ENCODE measurements at regions not wholly inside any gene's neighbourhood (a gene's known extent, or its start where the extent isn't known, plus 50 kb on each side); places are given as distances from the start of the nearest gene placed in this dataset.

DNA sequence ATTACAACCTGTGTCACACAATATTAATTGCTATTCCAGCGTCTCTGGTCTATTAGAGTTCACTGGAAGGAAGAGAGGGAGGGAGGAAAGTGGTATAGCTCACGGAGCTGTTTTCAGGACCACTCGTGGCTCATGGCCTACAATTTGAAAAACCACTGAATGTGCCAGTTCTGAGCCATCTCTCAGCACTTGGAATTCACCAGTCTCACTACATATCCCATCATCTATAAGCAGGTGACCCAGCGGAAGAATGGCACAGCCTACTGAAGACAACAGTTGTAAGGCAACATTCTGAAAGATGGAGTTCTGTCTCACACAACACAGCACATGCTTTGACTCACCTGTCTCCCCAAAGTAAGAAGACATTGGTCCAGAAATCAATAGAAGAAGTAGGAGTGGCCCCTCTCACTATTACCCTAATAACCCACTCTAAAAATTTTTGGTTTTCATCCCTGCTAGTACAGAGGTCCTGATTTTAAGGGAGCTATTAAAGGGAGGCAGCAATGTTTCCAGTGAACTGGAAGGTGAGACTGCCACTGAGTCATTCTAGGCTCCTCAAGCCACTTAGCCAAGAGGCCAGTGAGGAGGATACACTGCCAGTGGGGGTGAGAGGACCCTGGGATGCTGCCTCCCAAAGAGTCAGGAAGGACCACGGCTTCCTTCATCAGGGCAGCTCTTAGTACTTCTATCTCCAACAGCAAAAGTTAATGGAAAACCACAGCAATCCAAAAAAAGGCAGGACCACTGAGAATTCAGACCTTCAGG, 50.0 kb upstream of the DOCK9 start:
- Mint-ChIP-seq H3K27me3 (no peaks in the 10 kb centered on the region), H3K4me1 (peaks cover 74% of the 10 kb centered on the region), H3K36me3 (ENCODE audit: low read depth) (peaks cover 23% of the 10 kb centered on the region), H3K27ac (peak overlapping the region; percentile 84), H3K9me3 (peaks cover 7% of the 10 kb centered on the region), H3K4me3 (no peak overlapping the region)
- ChIA-PET POLR2A (interaction anchor here (0.6 to 2.0 kb wide), 7 partner anchors 15 to 153 kb away, joined by 3 to 10 read pairs (median 3); no protein-coding TSS in a partner anchor), CTCF (interaction anchor here (0.8 to 3.8 kb wide), 13 partner anchors 18 to 238 kb away, joined by 3 to 23 read pairs (median 4); no protein-coding TSS in a partner anchor)
- DNase-seq = no peak

DNA sequence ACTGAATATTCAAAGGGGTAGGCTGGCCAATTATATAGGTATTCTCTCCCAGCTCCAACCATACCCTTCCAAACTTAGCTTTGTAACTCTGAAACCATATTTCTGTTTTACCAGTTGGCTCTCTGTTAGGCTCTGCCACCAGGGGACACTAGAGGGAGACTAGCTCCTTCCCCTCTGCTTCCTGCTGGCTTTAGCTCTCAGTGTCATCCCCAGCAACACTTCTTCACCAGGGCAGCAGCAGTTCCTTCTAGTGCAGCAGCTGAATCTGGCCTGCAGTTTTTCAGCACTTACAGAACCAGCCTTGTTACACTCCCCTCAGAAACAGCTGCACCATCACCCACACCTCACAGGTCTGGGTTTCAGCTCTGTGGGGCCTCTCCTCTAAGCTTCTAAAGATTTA, 51.0 kb upstream of the DOCK9 start:
- H3K27ac Mint-ChIP-seq = peak overlapping the region; percentile 37
- peaks cover 7% of the 10 kb centered on the region for H3K9me3 Mint-ChIP-seq
- POLR2A ChIA-PET = interaction anchor here (0.9 to 2.0 kb wide), 9 partner anchors 14 to 229 kb away, joined by 3 to 10 read pairs (median 4); partner anchors contain the start of gene GPR18
- H3K27me3 Mint-ChIP-seq = no peaks in the 10 kb centered on the region
- peaks cover 68% of the 10 kb centered on the region for H3K4me1 Mint-ChIP-seq
- DNase-seq = peak; percentile 65
- peaks cover 18% of the 10 kb centered on the region for H3K36me3 Mint-ChIP-seq (ENCODE audit: low read depth)
- no peak overlapping the region for H3K4me3 Mint-ChIP-seq
- CTCF ChIA-PET = interaction anchor here (0.6 to 3.8 kb wide), 32 partner anchors 9 to 237 kb away, joined by 3 to 23 read pairs (median 4); no protein-coding TSS in a partner anchor

DNA sequence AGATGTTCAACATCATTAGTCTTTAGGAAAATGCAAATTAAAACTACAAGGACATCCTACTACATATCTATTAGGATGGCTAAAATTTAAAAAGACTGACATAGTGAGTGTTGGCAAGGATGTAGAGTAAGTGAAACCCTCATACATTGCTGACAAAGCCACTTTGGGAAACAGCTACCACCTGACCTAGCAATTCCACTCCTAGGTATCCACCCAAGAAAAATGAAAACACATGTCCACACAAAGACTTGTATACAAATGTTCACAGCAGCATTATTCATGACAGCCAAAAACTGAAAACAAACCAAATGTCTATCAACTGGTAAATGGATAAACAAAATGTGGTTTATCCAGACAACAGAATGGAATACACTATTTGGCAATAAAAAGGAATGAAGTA, 51.7 kb upstream of the DOCK9 start:
- ChIA-PET CTCF (interaction anchor here (0.6 to 3.8 kb wide), 20 partner anchors 9 to 160 kb away, joined by 3 to 23 read pairs (median 5); no protein-coding TSS in a partner anchor), POLR2A (interaction anchor here (0.9 to 2.0 kb wide), 6 partner anchors 13 to 155 kb away, joined by 3 to 10 read pairs (median 4); no protein-coding TSS in a partner anchor)
- no peak overlapping the region for H3K27ac Mint-ChIP-seq

DNA sequence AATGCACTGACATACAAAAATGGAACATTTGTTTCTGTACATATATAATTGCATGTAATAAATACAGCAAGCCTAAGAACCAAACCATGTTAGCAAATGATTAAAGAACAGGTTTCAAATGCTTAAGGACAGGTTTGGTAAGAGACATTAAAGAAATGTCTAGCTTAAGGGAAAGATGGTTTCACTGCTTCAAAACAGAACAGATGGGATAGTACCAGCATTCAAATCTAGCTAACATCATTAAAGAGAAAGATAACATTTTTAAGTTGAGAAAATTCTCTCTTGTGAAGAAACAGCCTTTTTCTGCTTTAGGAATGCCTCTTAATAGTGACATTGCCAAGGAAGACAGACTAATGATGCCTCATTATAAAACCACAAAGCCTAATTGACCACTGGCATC, 52.5 kb upstream of the DOCK9 start:
- POLR2A ChIA-PET = no interaction called here
- peaks cover 57% of the 10 kb centered on the region for H3K4me1 Mint-ChIP-seq
- peaks cover 23% of the 10 kb centered on the region for H3K36me3 Mint-ChIP-seq (ENCODE audit: low read depth)
- DNase-seq = no peak
- CTCF ChIA-PET = interaction anchor here (1.0 kb wide), 1 partner anchor 161 kb away, joined by 4 read pairs; no protein-coding TSS in a partner anchor
- peaks cover 7% of the 10 kb centered on the region for H3K9me3 Mint-ChIP-seq
- H3K27me3 Mint-ChIP-seq = no peaks in the 10 kb centered on the region
- no peak overlapping the region for H3K4me3 Mint-ChIP-seq
- no peak overlapping the region for H3K27ac Mint-ChIP-seq

More for the DNA sequence above, 51.7 kb upstream of the DOCK9 start:
- H3K4me3 Mint-ChIP-seq = no peak overlapping the region
- H3K9me3 Mint-ChIP-seq = peaks cover 7% of the 10 kb centered on the region
- no peak for DNase-seq
- peaks cover 18% of the 10 kb centered on the region for H3K36me3 Mint-ChIP-seq (ENCODE audit: low read depth)
- H3K27me3 Mint-ChIP-seq = no peaks in the 10 kb centered on the region
- H3K4me1 Mint-ChIP-seq = peaks cover 63% of the 10 kb centered on the region

DNA sequence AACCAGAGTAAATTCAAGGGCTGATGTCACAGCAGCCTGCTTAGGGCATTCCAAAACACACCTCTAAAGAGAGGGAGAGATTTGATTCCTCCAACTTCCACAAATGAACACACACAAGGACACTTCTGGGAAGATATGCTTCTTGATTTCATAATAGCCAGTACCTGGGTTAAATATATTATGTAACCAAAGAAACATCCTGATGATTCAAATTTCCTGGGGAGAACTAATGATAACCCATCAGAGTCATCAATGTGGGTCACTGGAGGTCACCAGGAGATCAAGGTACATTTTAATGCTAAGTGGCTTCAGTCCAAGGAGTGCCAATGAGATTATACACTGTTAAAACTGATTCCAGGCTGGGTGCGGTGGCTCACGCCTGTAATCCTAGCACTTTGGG, 54.0 kb upstream of the DOCK9 start:
- Mint-ChIP-seq H3K36me3 (ENCODE audit: low read depth) (peaks cover 32% of the 10 kb centered on the region), H3K27ac (no peak overlapping the region), H3K9me3 (peaks cover 7% of the 10 kb centered on the region), H3K4me3 (no peak overlapping the region), H3K4me1 (peaks cover 42% of the 10 kb centered on the region), H3K27me3 (no peaks in the 10 kb centered on the region)
- POLR2A ChIA-PET = no interaction called here
- CTCF ChIA-PET = interaction anchor here (0.5 to 2.8 kb wide), 3 partner anchors 50 to 233 kb away, joined by 3 to 23 read pairs (median 3); no protein-coding TSS in a partner anchor
- DNase-seq = no peak

DNA sequence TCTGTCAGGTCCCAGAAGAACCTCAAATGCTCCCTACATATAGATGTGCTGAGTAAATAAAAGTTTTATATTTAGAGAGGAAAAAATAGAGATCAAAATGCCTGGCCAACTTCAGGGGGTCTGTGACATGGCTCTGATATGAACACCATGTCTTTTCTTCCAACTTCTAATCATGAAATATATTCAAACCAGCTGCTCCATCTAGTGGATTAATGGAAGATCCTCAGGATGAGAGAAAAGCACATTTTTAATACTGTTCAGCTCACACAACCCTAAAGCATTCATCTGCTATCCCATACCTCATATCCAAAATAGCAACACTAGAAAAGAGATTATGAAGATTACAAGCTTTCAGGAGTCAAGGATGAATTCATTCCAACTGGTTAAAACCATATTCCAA, 56.0 kb upstream of the DOCK9 start:
- peaks cover 22% of the 10 kb centered on the region for H3K4me1 Mint-ChIP-seq
- H3K36me3 Mint-ChIP-seq (ENCODE audit: low read depth) = peaks cover 30% of the 10 kb centered on the region
- no peaks in the 10 kb centered on the region for H3K27me3 Mint-ChIP-seq
- H3K4me3 Mint-ChIP-seq = no peak overlapping the region
- POLR2A ChIA-PET = interaction anchor here (1.1 kb wide), 1 partner anchor 18 kb away, joined by 3 read pairs; no protein-coding TSS in a partner anchor
- CTCF ChIA-PET = interaction anchor here (0.8 to 2.8 kb wide), 14 partner anchors 9 to 194 kb away, joined by 3 to 23 read pairs (median 4); no protein-coding TSS in a partner anchor
- DNase-seq = no peak
- peaks cover 4% of the 10 kb centered on the region for H3K9me3 Mint-ChIP-seq
- no peak overlapping the region for H3K27ac Mint-ChIP-seq

DNA sequence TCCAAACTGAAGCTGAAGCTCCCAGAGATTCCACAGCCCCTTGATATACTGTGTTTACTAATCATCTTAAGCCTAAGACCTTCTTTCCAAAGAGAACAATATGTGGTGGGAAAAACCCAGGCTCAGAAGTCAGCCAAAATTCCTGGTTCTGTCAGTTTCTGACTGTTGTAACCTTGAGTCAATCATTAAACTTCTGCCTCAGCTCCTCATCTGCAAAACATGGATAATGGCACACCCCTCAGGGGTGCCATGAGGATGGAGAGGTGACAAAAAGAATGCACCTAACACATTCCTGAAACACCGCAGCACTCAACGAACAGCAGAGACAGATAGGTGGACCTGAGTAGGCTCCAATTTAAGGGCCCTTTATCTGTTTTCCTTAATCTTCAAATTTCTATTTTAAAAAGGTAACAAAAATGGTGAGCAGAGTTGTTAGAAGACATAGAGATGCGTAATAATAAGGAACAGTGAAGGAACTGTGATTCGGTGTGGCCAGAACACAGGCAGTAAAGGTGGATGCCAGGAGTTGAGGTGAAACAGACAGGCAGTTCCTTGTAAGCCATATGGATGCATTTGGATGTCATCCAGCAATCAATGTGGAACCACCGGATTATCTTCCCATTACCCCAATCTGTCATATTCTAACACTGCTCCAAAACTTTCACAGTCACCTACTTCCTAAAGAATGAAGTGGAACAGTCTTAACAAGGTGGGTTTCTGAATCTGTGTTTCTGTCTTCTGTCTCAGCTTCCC, 56.6 kb upstream of the DOCK9 start:
- DNase-seq = no peak
- ChIA-PET CTCF (interaction anchor here (0.8 to 2.8 kb wide), 14 partner anchors 9 to 194 kb away, joined by 3 to 23 read pairs (median 4); no protein-coding TSS in a partner anchor), POLR2A (interaction anchor here (1.1 kb wide), 1 partner anchor 17 kb away, joined by 3 read pairs; no protein-coding TSS in a partner anchor)
- no peaks in the 10 kb centered on the region for H3K27me3 Mint-ChIP-seq
- peaks cover 29% of the 10 kb centered on the region for H3K36me3 Mint-ChIP-seq (ENCODE audit: low read depth)
- H3K27ac Mint-ChIP-seq = no peak overlapping the region
- no peak overlapping the region for H3K4me3 Mint-ChIP-seq
- H3K4me1 Mint-ChIP-seq = peaks cover 16% of the 10 kb centered on the region
- no peaks in the 10 kb centered on the region for H3K9me3 Mint-ChIP-seq

DNA sequence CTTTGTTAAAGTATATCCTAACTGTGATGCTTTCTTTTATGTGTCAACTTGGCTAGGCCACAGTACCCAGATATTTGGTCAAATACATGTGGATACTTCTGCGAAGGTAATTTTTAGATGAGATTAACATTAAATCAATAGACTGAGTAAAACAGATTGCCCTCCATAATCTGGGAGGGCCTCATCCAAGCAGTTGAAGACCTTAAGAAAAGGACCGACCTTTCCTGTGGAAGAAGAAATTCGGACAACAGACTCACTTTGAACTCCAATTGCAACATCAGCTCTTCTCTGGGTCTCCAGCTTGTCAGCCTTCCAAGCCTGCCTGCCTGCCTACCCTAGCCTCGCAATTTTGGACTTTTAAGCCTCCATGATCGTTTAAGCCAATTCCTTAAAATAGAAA, 57.9 kb upstream of the DOCK9 start:
- H3K27me3 Mint-ChIP-seq = no peaks in the 10 kb centered on the region
- H3K27ac Mint-ChIP-seq = no peak overlapping the region
- CTCF ChIA-PET = interaction anchor here (1.5 to 1.9 kb wide), 2 partner anchors 10 to 166 kb away, joined by 4 to 5 read pairs; no protein-coding TSS in a partner anchor
- no peaks in the 10 kb centered on the region for H3K9me3 Mint-ChIP-seq
- H3K4me3 Mint-ChIP-seq = no peak overlapping the region
- H3K36me3 Mint-ChIP-seq (ENCODE audit: low read depth) = peaks cover 28% of the 10 kb centered on the region
- POLR2A ChIA-PET = no interaction called here
- H3K4me1 Mint-ChIP-seq = peaks cover 8% of the 10 kb centered on the region
- no peak for DNase-seq

DNA sequence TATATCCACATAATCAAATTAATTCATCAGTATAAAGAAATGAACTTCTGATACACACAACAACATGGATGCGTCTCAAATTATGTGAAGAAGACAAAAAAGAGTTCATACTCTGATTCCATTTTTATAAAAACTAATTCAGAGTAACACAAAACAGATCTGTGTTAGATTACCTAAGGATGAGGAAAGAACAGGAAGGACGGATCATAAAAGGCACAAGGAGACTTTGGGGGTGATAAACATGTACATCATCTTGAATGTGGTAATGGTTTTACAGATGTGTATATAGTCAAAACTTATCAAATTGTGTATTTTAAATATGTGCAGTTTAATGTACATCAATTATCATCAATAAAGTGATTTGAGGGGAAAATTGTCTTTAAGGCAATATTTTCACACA, 59.9 kb upstream of the DOCK9 start:
- CTCF ChIA-PET = interaction anchor here (0.6 to 1.3 kb wide), 3 partner anchors 9 to 198 kb away, joined by 3 to 4 read pairs (median 3); no protein-coding TSS in a partner anchor
- H3K36me3 Mint-ChIP-seq (ENCODE audit: low read depth) = peaks cover 33% of the 10 kb centered on the region
- DNase-seq = no peak
- H3K4me1 Mint-ChIP-seq = peaks cover 27% of the 10 kb centered on the region
- H3K27me3 Mint-ChIP-seq = no peaks in the 10 kb centered on the region
- H3K27ac Mint-ChIP-seq = no peak overlapping the region
- no peak overlapping the region for H3K4me3 Mint-ChIP-seq
- H3K9me3 Mint-ChIP-seq = no peaks in the 10 kb centered on the region
- POLR2A ChIA-PET = no interaction called here

DNA sequence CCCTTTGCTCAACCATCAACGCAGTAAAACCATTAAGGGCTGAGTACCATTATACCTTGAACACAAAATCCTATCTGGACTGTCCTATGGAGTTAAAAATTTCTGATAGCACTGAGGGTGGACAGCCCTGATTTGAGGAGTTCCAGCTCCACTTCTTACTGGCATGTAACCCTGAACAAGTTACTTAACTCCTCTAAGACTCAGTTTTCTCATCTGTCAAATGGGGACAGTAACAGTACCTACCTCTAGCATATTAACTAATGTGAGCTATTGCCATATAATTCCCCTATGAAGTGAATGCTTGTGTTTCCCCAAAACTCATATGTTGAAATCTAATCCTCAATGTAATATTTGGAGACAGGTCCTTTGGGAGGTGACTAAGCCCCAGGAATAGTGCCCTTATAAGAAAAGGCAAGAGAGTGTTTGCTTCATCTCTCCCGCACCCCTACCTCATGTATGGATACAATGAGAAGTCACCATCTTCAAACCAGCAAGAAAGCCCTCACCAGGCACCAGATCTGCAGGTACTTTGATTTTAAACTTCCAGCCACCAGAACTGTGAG, 61.9 kb upstream of the DOCK9 start:
- CTCF ChIA-PET = interaction anchor here (0.9 kb wide), 1 partner anchor 11 kb away, joined by 5 read pairs; no protein-coding TSS in a partner anchor
- no peak overlapping the region for H3K27ac Mint-ChIP-seq
- peaks cover 44% of the 10 kb centered on the region for H3K4me1 Mint-ChIP-seq

DNA sequence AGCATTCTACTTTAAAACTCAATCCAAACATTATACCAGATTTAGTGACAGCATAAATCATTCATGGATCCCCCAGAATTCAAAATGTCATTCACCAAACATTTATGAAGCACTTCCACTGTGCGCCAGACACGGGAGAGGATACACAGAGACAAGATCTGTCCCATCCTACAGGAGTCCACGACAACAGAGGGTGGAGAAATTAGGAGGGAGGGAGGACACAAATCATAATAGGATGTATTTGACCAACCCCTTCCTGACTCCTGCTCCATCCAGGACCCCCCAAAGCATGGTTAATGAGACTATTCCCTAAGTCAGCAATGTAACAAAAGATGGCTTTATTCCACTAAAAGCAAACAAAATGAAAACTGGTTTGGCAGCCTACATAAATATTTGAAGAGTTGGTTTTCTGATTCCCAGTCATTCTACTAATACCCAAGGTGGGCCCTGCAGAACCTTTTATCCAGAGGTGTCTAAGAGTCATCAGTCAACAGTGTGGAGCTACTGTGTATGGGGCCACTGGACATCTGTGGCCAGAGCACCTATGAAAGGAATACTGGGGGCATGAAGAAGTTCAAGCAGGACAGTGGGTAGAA, 62.8 kb upstream of the DOCK9 start:
- no peak overlapping the region for H3K4me3 Mint-ChIP-seq
- H3K27ac Mint-ChIP-seq = no peak overlapping the region
- POLR2A ChIA-PET = no interaction called here
- DNase-seq = no peak
- CTCF ChIA-PET = interaction anchor here (0.7 to 0.8 kb wide), 2 partner anchors 12 to 252 kb away, joined by 3 to 5 read pairs; no protein-coding TSS in a partner anchor
- no peaks in the 10 kb centered on the region for H3K27me3 Mint-ChIP-seq
- H3K4me1 Mint-ChIP-seq = peaks cover 52% of the 10 kb centered on the region
- H3K9me3 Mint-ChIP-seq = no peaks in the 10 kb centered on the region
- peaks cover 24% of the 10 kb centered on the region for H3K36me3 Mint-ChIP-seq (ENCODE audit: low read depth)

More for the DNA sequence above, 61.9 kb upstream of the DOCK9 start:
- Mint-ChIP-seq H3K27me3 (no peaks in the 10 kb centered on the region), H3K9me3 (no peaks in the 10 kb centered on the region), H3K36me3 (ENCODE audit: low read depth) (peaks cover 33% of the 10 kb centered on the region), H3K4me3 (no peak overlapping the region)
- no peak for DNase-seq
- POLR2A ChIA-PET = interaction anchor here (1.8 kb wide), 1 partner anchor 15 kb away, joined by 4 read pairs; no protein-coding TSS in a partner anchor

DNA sequence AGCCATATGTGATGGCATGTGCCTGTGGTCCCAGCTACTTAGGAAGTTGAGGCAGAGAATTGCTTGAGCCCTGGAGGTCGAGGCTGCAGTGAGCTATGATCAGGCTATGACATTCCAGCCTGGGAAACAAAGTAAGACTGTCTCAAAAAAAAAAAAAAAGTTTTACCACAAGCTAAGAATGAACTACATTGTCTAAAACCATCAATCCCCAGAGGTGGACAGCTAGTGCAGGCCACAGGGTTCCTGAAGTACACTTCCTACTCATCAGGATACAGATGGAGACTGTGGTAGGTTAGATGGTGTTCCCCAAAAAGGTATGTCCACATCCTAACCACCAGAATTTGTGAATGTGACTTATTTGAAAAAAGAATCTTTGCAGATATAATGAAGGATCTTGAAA, 63.5 kb upstream of the DOCK9 start:
- ChIA-PET CTCF (interaction anchor here (0.7 to 0.8 kb wide), 2 partner anchors 12 to 251 kb away, joined by 3 to 5 read pairs; no protein-coding TSS in a partner anchor), POLR2A (no interaction called here)
- Mint-ChIP-seq H3K4me1 (peaks cover 60% of the 10 kb centered on the region), H3K36me3 (ENCODE audit: low read depth) (peaks cover 19% of the 10 kb centered on the region), H3K27ac (no peak overlapping the region), H3K27me3 (no peaks in the 10 kb centered on the region), H3K4me3 (no peak overlapping the region), H3K9me3 (no peaks in the 10 kb centered on the region)
- no peak for DNase-seq
